Activated CD4-positive, alpha-beta T cell treated with anti-CD3 and anti-CD28 coated beads, Interleukin-2, Interleukin-6, amounts not matched to agents 100 ng/mL and 50 ng/mL, durations not matched to agents 16 hours and 8 hours (primary cell): ENCODE measurements at regions not wholly inside any gene's neighbourhood (a gene's known extent, or its start where the extent isn't known, plus 50 kb on each side); places are given as distances from the start of the nearest gene placed in this dataset.
"Not testable (repeated sequence)": the region's sequence is repeated elsewhere in the genome, so short reads cannot be mapped to it uniquely, and the experiment has no call there.

Experiments
- DNase-seq: peaks from one replicate; pipeline ENCODE4 v3.0.0-alpha.2; 2020

GRCh38 chr5:91315701-91316100 is 67.4 kb downstream of the ARRDC3 start:
- DNase-seq, result no peak

GRCh38 chr5:91313757-91314673 is 69.1 kb downstream of the ARRDC3 start:
- peak; percentile 96 for DNase-seq

DNA sequence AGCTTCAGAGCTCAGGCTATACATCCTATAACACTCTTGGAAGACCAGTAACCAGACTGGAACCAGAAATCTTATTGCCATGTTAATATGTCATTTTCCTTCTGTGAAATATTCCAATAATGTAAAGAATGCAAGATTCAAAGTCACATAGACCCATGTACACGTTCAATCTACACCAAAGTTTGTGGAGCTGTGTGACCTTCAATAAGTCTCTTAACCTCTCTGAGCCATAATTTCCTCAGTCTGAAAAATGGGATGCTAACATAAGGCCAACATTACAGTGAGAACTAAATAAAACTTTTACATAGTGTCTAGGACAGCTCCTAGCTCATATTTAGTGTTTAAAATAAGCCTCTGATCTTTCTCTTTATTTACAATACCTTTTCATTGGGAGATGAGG is 70.4 kb downstream of the ARRDC3 start:
- no peak for DNase-seq

- DNase-seq, result peak; percentile 89
Observed at GRCh38 chr5:91311697-91312501, 71.2 kb downstream of the ARRDC3 start.

DNA sequence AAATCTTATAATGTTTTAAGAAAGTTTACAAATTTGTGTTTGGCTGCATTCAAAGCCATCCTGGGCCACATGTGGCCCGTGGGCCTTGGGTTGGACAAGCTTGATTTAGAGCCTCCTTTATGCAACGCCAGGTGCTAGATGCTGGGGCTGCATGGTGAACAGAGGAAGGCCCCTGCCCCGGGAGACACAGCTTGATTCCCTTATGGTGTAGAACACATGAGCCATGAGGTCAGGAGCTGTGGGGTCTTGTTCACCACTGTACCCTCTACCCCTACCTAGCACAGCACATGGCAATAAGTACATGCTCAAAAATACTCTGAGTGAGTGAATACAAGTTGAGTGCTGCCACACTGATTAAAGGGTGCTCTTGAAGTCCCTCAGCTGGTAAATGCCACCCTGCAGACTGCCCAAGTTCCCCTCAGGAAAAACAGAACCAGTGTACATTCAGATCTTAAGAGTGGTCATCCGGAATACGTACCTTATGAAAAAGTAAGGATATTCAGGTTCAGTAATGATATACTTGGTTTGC is 71.9 kb downstream of the ARRDC3 start:
- DNase-seq, result no peak

GRCh38 chr5:91308157-91308556 is 75.0 kb downstream of the ARRDC3 start:
- DNase-seq, result not testable (repeated sequence)

DNA sequence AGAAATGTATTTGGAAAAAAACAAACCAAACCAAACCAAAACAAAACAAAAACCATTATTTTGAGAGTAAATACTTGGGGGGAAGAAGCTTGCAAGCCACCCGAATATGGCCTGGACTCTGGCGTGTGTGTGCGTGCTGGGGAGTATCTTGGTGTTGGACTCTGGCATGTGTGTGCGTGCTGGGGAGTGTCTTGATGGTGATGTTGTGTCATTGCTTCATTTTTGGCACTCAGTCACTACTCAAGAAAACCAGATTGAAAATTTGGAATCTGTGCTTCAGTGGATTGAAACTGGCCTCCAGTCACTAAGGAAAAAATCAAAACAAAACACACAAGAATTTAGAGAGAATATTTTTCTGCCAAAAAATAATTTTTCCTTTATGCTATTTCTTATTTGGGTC is 76.1 kb downstream of the ARRDC3 start:
- no peak for DNase-seq

- DNase-seq, result no peak
Observed at GRCh38 chr5:91306497-91306896, 76.6 kb downstream of the ARRDC3 start.

DNA sequence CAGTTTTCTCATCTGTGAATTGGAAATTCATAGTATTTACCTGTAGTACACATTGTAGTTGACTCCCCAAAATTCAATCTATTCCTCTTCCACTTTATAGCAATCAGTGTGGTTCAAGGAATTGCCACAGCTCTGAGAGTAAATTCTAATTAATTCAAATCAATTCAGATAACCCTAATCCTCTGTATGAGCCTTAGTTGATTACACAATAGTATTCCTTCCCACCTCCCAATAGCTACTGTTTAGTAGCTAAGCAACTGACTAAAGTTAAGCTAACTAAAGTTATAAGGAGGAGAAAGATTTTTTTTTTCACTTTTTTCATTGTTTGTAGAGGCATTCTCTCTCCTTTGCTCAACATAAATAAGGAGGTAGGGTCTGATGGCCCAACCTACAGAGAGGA is 77.5 kb downstream of the ARRDC3 start:
- DNase-seq, result no peak

DNA sequence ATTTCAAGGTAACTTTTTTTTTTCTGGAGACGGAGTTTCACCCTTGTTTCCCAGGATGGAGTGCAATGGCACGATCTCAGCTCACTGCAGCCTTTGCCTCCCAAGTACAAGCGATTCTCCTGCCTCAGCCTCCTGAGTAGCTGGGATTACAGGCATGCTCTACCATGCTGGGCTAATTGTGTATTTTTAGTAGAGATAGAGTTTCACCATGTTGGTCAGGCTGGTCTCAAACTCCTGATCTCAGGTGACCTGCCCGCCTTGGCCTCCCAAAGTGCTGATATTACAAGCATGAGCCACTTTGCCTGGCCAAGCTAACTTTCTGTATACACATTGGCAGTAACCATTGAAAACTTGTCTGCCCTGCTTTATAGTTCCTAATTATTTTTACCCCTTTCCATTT is 79.1 kb downstream of the ARRDC3 start:
- not testable (repeated sequence) for DNase-seq

- no peak for DNase-seq
Observed at GRCh38 chr5:91302958-91303357, 80.2 kb downstream of the ARRDC3 start.

DNA sequence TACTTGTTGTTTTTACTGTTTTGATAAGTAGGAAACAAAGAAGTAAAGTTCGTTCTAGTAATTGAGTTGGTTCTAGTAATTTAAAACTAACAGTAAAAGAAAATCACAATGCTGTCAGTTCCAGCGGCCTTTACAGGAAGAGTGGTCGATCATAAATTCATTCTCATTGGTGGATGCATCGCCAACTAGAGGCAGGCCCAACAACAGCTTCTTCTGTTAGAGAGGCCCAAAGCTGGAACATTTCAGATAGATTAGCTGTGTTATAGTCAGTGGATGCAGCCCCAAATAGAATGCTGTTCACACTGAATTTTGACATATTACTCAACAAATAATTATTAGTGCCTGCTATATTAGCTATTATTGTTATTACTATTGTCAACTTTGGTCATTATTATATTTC is 80.8 kb downstream of the ARRDC3 start:
- DNase-seq, result no peak

- DNase-seq, result no peak
Observed at GRCh38 chr5:91301106-91301846, 81.8 kb downstream of the ARRDC3 start.

GRCh38 chr5:91297994-91298393 is 85.1 kb downstream of the ARRDC3 start:
- DNase-seq, result no peak

DNA sequence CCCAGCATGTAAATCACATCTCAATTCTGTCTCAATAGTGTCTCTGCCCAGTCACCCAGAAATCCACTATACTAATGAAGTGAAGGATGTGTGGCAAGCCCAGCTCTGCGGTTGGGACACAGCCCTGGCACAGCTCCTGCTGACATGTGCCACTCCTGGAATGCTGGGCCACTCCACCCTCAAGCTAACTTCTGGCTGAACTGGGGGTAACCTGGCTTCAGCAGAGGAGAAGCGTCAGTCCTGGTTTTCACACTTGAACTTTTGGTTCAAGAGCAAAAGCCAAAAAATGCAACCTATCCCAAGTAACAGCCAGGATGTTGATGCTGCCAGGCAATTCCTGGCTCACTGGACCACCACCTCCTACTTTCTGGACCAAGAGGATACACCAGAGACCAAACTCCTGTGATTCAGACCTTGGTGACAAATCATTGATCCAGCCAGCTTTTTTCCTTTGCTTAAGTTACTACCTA is 86.4 kb downstream of the ARRDC3 start:
- DNase-seq, result no peak

- DNase-seq, result not testable (repeated sequence)
Observed at GRCh38 chr5:91296102-91296501, 87.0 kb downstream of the ARRDC3 start.

GRCh38 chr5:91293131-91293530 is 90.0 kb downstream of the ARRDC3 start:
- DNase-seq, result peak; percentile 54

DNA sequence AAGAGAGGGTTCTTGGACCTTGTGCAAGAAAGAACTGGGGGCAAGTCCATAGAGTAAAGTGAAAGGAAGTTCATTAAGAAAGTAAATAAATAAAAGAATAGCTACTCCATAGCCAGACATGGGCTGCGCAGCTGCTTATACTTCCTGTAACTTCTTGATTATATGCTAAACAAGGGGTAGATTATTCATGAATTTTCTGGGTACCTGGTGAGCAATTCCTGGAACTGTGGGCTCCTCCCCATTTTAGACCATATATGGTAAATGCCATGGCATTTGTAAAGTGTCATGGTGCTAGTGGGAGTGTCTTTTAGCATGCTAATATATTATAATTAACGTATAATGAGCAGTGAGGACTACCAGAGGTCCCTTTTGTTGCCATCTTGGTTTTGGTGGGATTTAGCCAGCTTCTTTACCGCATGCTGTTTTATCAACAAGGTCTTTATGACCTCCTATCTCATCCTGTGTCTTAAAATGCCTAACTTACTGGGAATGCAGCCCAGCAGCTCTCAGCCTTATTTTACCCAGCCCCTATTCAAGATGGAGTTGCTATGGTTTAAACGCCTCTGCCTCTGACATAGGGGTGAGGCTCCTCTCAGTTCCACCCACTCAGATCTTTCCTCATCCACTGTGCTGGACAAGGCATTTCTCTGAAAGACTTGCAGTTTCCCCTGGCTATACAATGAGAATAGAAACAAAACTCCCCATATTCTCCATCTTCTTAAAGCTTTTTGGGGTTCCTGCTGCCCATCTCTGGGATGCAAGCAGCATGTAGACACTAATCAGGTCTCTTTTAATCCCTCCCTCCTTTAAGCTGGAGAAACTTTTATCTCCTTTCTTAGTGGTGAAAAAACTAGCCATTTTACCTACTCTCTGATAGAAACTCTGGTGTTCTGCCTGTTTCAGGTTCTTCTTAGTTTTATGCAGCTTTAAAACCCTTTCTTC is 91.2 kb downstream of the ARRDC3 start:
- DNase-seq, result no peak

- DNase-seq, result no peak
Observed at GRCh38 chr5:91288118-91288916, 94.8 kb downstream of the ARRDC3 start.

DNA sequence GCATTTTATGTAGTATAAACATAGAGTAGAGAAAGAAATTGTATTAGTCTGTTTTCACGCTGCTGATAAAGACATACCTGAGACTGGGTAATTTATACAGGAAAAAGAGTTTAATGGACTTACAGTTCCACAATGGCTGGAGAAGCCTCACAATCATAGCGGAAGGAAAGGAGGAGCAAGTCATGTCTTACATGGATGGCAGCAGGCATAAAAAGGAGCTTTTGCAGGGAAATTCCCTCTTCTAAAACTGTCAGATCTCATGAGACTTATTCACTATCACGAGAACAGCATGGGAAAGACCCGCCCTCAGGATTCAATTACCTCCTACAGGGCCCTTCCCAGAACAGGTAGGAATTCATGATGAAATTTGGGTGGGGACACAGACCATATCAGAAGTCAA is 98.1 kb downstream of the ARRDC3 start:
- DNase-seq, result not testable (repeated sequence)

GRCh38 chr5:91283899-91284298 is 99.2 kb downstream of the ARRDC3 start:
- no peak for DNase-seq
